GM12878 (cell line): ENCODE measurements at regions not wholly inside any gene's neighbourhood (a gene's known extent, or its start where the extent isn't known, plus 50 kb on each side); places are given as distances from the start of the nearest gene placed in this dataset.

Experiments
- ATAC-seq: fragments of 200-7000 bp; cut with Tn5 transposase; 3 replicates; pipeline ENCODE4 v1.9.1; 2020; ENCODE audit warnings: mild to moderate bottlenecking, moderate library complexity
- BruUV-seq: library from RNA; stranded (reverse); fragments of 400-500 nt; replicated peaks from 2 replicates; lab custom pipeline; 2021; lab: Mats Ljungman, UMichigan
- CTCF ChIA-PET: fragments of 300-600 bp; sonication (Branson Sonifier 250); formaldehyde crosslinking; extraction: SDS; loops from one replicate; lab custom pipeline; 2021; ENCODE audit warnings: inconsistent platforms; lab: Yijun Ruan, JAX
- POLR2A ChIA-PET: fragments of 350-600 bp; formaldehyde crosslinking; extraction: SDS; loops from one replicate; lab custom pipeline; 2021; ENCODE audit warnings: inconsistent platforms; lab: Charles Lee
- RAD21 ChIA-PET: fragments of 300-600 bp; sonication (Branson Sonifier 250); formaldehyde crosslinking; loops from one replicate; lab custom pipeline; 2023; ENCODE audit warnings: antibody characterized with exemption; ENCODE audit not compliant: unreplicated experiment; lab: Charles Lee
- SMC1A ChIA-PET: fragments of 300-600 bp; sonication (Branson Sonifier 250); formaldehyde crosslinking; loops from one replicate; lab custom pipeline; 2023; ENCODE audit not compliant: unreplicated experiment, uncharacterized antibody; lab: Charles Lee
- DNase-seq: peaks from one replicate; pipeline ENCODE4 v3.0.0-alpha.2; 2011; ENCODE audit warnings: low read depth, low spot score
- FAIRE-seq: peaks from 3 replicates; lab custom pipeline; 2011; peaks lifted over from hg19 to GRCh38; lab: Jason Lieb, UNC
- H2AFZ ChIP-seq: 2 replicates; pipeline ENCODE4 v1.6.0; 2011; ENCODE audit warnings: low read depth, low read length, control low read depth; ENCODE audit not compliant: control insufficient read depth
- H3K27ac ChIP-seq: 2 replicates; pipeline ENCODE4 v1.5.1; 2011; ENCODE audit warnings: control low read depth; ENCODE audit not compliant: control insufficient read depth, insufficient read depth
- H3K27me3 ChIP-seq, 2 experiments: replicated peaks in 1 of 2; 2 replicates each; pipeline versions ENCODE4 v1.6.0 to v1.6.1; 2011; ENCODE audit warnings: low read length in 1 of 2; ENCODE audit not compliant: control insufficient read depth in 2 of 2, insufficient read depth in 2 of 2
- H3K36me3 ChIP-seq, 2 experiments: 2 replicates each; pipeline ENCODE4 v1.5.1; 2011; ENCODE audit warnings: low read length in 1 of 2; ENCODE audit not compliant: control insufficient read depth in 2 of 2, insufficient read depth in 2 of 2
- H3K4me1 ChIP-seq: 2 replicates; pipeline ENCODE4 v1.6.1; 2011; ENCODE audit warnings: mild to moderate bottlenecking, low read length, moderate library complexity, mixed read lengths; ENCODE audit not compliant: control insufficient read depth, insufficient read depth
- H3K4me2 ChIP-seq: 2 replicates; pipeline ENCODE4 v1.6.0; 2011; ENCODE audit warnings: control low read depth; ENCODE audit not compliant: control insufficient read depth, insufficient read depth
- H3K4me3 ChIP-seq: fragments of 200-600 bp; sonication (generic); 2 replicates; pipeline ENCODE4 v1.5.1; 2016
- H3K79me2 ChIP-seq: 2 replicates; pipeline ENCODE4 v1.6.0; 2011; ENCODE audit warnings: low read length; ENCODE audit not compliant: control insufficient read depth, insufficient read depth
- H3K9ac ChIP-seq: 2 replicates; pipeline ENCODE4 v1.8.0; 2011; ENCODE audit warnings: low read length, control low read depth, mixed read lengths; ENCODE audit not compliant: control insufficient read depth, insufficient read depth
- H3K9me3 ChIP-seq: replicated peaks from 3 replicates; pipeline ENCODE4 v1.5.1; 2011; ENCODE audit warnings: mild to moderate bottlenecking, low read length; ENCODE audit not compliant: control insufficient read depth, insufficient read depth
- H4K20me1 ChIP-seq: 2 replicates; pipeline ENCODE4 v1.6.0; 2011; ENCODE audit not compliant: control insufficient read depth, insufficient read depth
- GABPA ChIP-seq: IDR thresholded peaks from 2 replicates; pipeline ENCODE4 v1.6.1; 2014; ENCODE audit warnings: antibody characterized with exemption, low read depth, mild to moderate bottlenecking, inconsistent platforms
- RBBP5 ChIP-seq: fragments of 200-600 bp; sonication (generic); conservative IDR thresholded peaks from 2 replicates; pipeline ENCODE4 v1.6.1; 2016
- SP1 ChIP-seq: IDR thresholded peaks from one replicate; pipeline ENCODE4 v1.6.1; 2011; ENCODE audit warnings: low read depth, low read length
- SUPT20H ChIP-seq: IDR thresholded peaks from 2 replicates; pipeline ENCODE4 v1.6.1; 2011; ENCODE audit warnings: low read depth, mild to moderate bottlenecking, low read length, moderate library complexity, borderline replicate concordance; ENCODE audit not compliant: control insufficient read depth
- WGBS: methylation state at CpG from one replicate; pipeline ENCODE4 v1.1.6; 2016; ENCODE audit warnings: low lambda C conversion rate; ENCODE audit not compliant: insufficient replicate concordance, insufficient coverage; ENCODE audit errors: missing lambda C conversion rate; 5-methylcytosine and 5-hydroxymethylcytosine counted together
- in situ Hi-C: fragments of 300-500 bp; cut with MboI; formaldehyde crosslinking; loops from 9 replicates; pipeline ENCODE4 v1.14.3; 2018; ENCODE audit warnings: mixed read lengths
- intact Hi-C: fragments of 100-400 bp; cut with micrococcal nuclease; formaldehyde crosslinking; loops from one replicate; pipeline ENCODE4 v1.14.2; 2022; ENCODE audit not compliant: unreplicated experiment
- TF ChIP-seq, protein P1 (sequence below): fragments of 450-650 bp; IDR thresholded peaks from 2 replicates; pipeline ENCODE4 v1.6.1; 2017; ENCODE audit warnings: antibody characterized with exemption, mild to moderate bottlenecking, moderate library complexity

DNA sequence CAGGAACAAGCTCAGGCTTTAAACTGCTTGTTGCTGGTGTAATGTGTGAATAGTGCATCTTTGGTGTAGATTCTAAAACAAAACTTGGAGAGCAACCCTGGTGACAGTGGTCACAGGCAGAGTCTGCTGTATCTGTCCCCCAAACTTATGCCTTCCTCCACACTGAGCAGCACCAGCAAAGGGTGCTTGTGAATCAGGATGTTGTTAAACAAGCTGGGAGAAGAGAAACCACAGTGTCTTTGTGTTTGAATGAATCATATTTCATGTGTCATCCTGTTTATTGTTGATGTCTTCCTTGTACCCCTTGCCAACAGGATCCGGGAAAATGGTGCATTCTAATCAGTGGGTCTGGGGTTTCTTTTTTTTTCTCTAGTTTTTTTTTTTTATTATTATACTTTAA is 91.9 kb upstream of the COG2 start:
- Histone ChIP-seq H3K27ac (no peak overlapping the region), H3K4me1 (no peaks in the 10 kb centered on the region), H3K9me3 (no peaks in the 10 kb centered on the region), H3K79me2 (no peaks in the 10 kb centered on the region), H2AFZ (no peak overlapping the region), H3K36me3 (no peaks in the 10 kb centered on the region), H3K4me2 (no peak overlapping the region), H3K9ac (no peak overlapping the region), H3K4me3 (no peak overlapping the region), H3K27me3 (no peaks in the 10 kb centered on the region; a peak in 1 of 4 replicates), H4K20me1 (no peaks in the 10 kb centered on the region)
- ChIA-PET SMC1A (interaction anchor here (0.6 kb wide), 1 partner anchor 620 kb away, joined by 3 read pairs; no protein-coding TSS in a partner anchor), RAD21 (no interaction called here), POLR2A (no interaction called here), CTCF (interaction anchor here (1.1 kb wide), 1 partner anchor 36 kb away, joined by 3 read pairs; no protein-coding TSS in a partner anchor)
- ATAC-seq (no peak), FAIRE-seq (no peak), DNase-seq (no peak)
- no peak for TF ChIP-seq SP1
- TF ChIP-seq SUPT20H = no peak
- no peak for TF ChIP-seq GABPA
- TF ChIP-seq RBBP5 = no peak
- TF ChIP-seq, protein P1, sequence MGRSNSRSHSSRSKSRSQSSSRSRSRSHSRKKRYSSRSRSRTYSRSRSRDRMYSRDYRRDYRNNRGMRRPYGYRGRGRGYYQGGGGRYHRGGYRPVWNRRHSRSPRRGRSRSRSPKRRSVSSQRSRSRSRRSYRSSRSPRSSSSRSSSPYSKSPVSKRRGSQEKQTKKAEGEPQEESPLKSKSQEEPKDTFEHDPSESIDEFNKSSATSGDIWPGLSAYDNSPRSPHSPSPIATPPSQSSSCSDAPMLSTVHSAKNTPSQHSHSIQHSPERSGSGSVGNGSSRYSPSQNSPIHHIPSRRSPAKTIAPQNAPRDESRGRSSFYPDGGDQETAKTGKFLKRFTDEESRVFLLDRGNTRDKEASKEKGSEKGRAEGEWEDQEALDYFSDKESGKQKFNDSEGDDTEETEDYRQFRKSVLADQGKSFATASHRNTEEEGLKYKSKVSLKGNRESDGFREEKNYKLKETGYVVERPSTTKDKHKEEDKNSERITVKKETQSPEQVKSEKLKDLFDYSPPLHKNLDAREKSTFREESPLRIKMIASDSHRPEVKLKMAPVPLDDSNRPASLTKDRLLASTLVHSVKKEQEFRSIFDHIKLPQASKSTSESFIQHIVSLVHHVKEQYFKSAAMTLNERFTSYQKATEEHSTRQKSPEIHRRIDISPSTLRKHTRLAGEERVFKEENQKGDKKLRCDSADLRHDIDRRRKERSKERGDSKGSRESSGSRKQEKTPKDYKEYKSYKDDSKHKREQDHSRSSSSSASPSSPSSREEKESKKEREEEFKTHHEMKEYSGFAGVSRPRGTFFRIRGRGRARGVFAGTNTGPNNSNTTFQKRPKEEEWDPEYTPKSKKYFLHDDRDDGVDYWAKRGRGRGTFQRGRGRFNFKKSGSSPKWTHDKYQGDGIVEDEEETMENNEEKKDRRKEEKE = no peak
- in situ Hi-C loops = no loop called here
- WGBS = 6% methylated on average over 1 of the region's 1 CpG
- intact Hi-C loops = no loop called here
- BruUV-seq = no TSS peak
